Keratinocyte (primary cell): ENCODE measurements at regions not wholly inside any gene's neighbourhood (a gene's known extent, or its start where the extent isn't known, plus 50 kb on each side); places are given as distances from the start of the nearest gene placed in this dataset.

ENCODE experiments used
- DNase-seq: peaks from one replicate; pipeline ENCODE4 v3.0.0-alpha.2; 2011; ENCODE audit warnings: low read depth, missing footprints, low spot score
- FAIRE-seq: peaks from 2 replicates; lab custom pipeline; 2011; peaks lifted over from hg19 to GRCh38; lab: Jason Lieb, UNC
- H2AFZ ChIP-seq: 2 replicates; pipeline ENCODE4 v1.6.0; 2012; ENCODE audit warnings: low read length, control low read depth, inconsistent platforms; ENCODE audit not compliant: control insufficient read depth
- H3K27ac ChIP-seq: 2 replicates; pipeline ENCODE4 v1.5.1; 2011; ENCODE audit warnings: low read length; ENCODE audit not compliant: control insufficient read depth, insufficient read depth
- H3K27me3 ChIP-seq: 3 replicates; pipeline ENCODE4 v1.6.0; 2011; ENCODE audit warnings: low read length; ENCODE audit not compliant: control insufficient read depth, insufficient read depth; ENCODE audit errors: extremely low read depth
- H3K36me3 ChIP-seq, 2 experiments: 2 replicates in 1 of 2; 3 replicates in 1 of 2; pipeline ENCODE4 v1.5.1; 2011; ENCODE audit warnings: low read length in 2 of 2, mild to moderate bottlenecking in 1 of 2; ENCODE audit not compliant: control insufficient read depth in 2 of 2, insufficient read depth in 2 of 2; ENCODE audit errors: extremely low read depth in 1 of 2
- H3K4me1 ChIP-seq: 3 replicates; pipeline ENCODE4 v1.5.1; 2011; ENCODE audit warnings: low read length; ENCODE audit not compliant: control insufficient read depth, insufficient read depth; ENCODE audit errors: extremely low read depth
- H3K4me2 ChIP-seq: 3 replicates; pipeline ENCODE4 v1.6.0; 2011; ENCODE audit warnings: low read depth, low read length; ENCODE audit not compliant: control insufficient read depth, insufficient read depth; ENCODE audit errors: extremely low read depth
- H3K4me3 ChIP-seq, 3 experiments: fragments of 200-600 bp in 1 of 3; sonication (generic) in 1 of 3; 2 replicates in 2 of 3; 3 replicates in 1 of 3; pipeline ENCODE4 v1.5.1; 2011 to 2016; ENCODE audit warnings: low read length in 3 of 3, mild to moderate bottlenecking in 3 of 3, control low read depth in 2 of 3, inconsistent platforms in 1 of 3, low read depth in 1 of 3, mixed read lengths in 1 of 3, mixed run types in 1 of 3, moderate library complexity in 1 of 3; ENCODE audit not compliant: control insufficient read depth in 2 of 3, insufficient read depth in 2 of 3; ENCODE audit errors: extremely low read depth in 1 of 3
- H3K79me2 ChIP-seq: 2 replicates; pipeline ENCODE4 v1.6.0; 2012; ENCODE audit warnings: low read length; ENCODE audit not compliant: control insufficient read depth, insufficient read depth
- H3K9ac ChIP-seq: 3 replicates; pipeline ENCODE4 v1.6.0; 2011; ENCODE audit warnings: low read length; ENCODE audit not compliant: control insufficient read depth, insufficient read depth; ENCODE audit errors: extremely low read depth
- H3K9me1 ChIP-seq: 3 replicates; pipeline ENCODE4 v1.6.0; 2011; ENCODE audit warnings: low read length; ENCODE audit not compliant: control insufficient read depth, insufficient read depth; ENCODE audit errors: extremely low read depth
- H3K9me3 ChIP-seq: 2 replicates; pipeline ENCODE4 v1.5.1; 2012; ENCODE audit warnings: low read depth, low read length; ENCODE audit not compliant: control insufficient read depth
- H4K20me1 ChIP-seq: 3 replicates; pipeline ENCODE4 v1.6.0; 2011; ENCODE audit warnings: low read length; ENCODE audit not compliant: control insufficient read depth, insufficient read depth; ENCODE audit errors: extremely low read depth
- EZH2 ChIP-seq: IDR thresholded peaks from one replicate; pipeline ENCODE4 v1.6.1; 2012; ENCODE audit warnings: inconsistent platforms, mild to moderate bottlenecking, low read length, moderate library complexity
- dilution Hi-C: fragments of 300-500 bp; cut with MboI; formaldehyde crosslinking; loops from one replicate; pipeline ENCODE4 v1.7.0; 2020; ENCODE audit warnings: low sequenced_read_pairs; ENCODE audit not compliant: extremely low pct_ligation_motif_present
- TF ChIP-seq, protein P1 (sequence below), 3 experiments: IDR thresholded peaks in 1 of 3; conservative IDR thresholded peaks in 1 of 3; optimal IDR thresholded peaks in 1 of 3; 2 replicates in 2 of 3; 3 replicates in 1 of 3; pipeline versions ENCODE3 to v1.5.1; 2011; ENCODE audit warnings: low read length in 3 of 3, mild to moderate bottlenecking in 3 of 3, moderate library complexity in 2 of 3, control low read depth in 1 of 3, inconsistent platforms in 1 of 3; ENCODE audit not compliant: insufficient read depth in 2 of 3; ENCODE audit errors: extremely low read depth in 1 of 3

DNA sequence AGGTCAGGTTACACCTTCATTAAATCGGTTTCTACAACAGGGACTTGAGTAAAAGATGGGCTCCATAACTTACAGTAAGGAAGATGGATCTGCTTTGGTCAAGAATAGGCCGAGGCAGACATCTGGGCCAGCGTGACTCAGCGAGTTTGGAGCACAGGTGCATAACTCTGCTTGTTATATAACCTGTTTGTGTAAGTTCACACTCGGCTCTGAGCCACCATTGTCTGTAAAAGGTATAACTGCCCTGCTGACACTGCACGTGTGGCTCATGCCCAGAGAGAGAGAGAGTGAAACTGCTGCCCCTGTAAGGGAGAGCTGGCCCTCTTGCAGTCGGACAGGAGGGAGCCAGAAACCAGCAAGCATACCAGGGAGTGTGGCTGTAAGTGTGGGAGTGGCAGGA lies 737.9 kb upstream of the SLC35B3 start:
- H3K4me2 ChIP-seq, result no peak overlapping the region
- no peak overlapping the region for H3K9ac ChIP-seq
- H3K9me3 ChIP-seq, result no peaks in the 10 kb centered on the region
- TF ChIP-seq, protein P1, sequence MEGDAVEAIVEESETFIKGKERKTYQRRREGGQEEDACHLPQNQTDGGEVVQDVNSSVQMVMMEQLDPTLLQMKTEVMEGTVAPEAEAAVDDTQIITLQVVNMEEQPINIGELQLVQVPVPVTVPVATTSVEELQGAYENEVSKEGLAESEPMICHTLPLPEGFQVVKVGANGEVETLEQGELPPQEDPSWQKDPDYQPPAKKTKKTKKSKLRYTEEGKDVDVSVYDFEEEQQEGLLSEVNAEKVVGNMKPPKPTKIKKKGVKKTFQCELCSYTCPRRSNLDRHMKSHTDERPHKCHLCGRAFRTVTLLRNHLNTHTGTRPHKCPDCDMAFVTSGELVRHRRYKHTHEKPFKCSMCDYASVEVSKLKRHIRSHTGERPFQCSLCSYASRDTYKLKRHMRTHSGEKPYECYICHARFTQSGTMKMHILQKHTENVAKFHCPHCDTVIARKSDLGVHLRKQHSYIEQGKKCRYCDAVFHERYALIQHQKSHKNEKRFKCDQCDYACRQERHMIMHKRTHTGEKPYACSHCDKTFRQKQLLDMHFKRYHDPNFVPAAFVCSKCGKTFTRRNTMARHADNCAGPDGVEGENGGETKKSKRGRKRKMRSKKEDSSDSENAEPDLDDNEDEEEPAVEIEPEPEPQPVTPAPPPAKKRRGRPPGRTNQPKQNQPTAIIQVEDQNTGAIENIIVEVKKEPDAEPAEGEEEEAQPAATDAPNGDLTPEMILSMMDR (optimal IDR thresholded peaks at IDR 0.05 in 1 of 3, IDR thresholded peaks at IDR 0.05 in 1 of 3, conservative IDR thresholded peaks at IDR 0.05 in 1 of 3; ENCODE audit: extremely low read depth in 1 of 3, insufficient read depth in 2 of 3, low read length in 3 of 3), result no peak
- no peak for TF ChIP-seq EZH2
- H3K9me1 ChIP-seq, result no peaks in the 10 kb centered on the region
- peaks cover 3% of the 10 kb centered on the region for H3K27me3 ChIP-seq
- DNase-seq, result no peak
- no peak overlapping the region for H3K4me3 ChIP-seq
- H2AFZ ChIP-seq, result no peak overlapping the region
- no peak overlapping the region for H3K27ac ChIP-seq
- no peaks in the 10 kb centered on the region for H3K79me2 ChIP-seq
- FAIRE-seq, result no peak
- dilution Hi-C loops, result no loop called here
- no peaks in the 10 kb centered on the region for H4K20me1 ChIP-seq
- H3K36me3 ChIP-seq, result no peaks in the 10 kb centered on the region
- no peaks in the 10 kb centered on the region for H3K4me1 ChIP-seq

DNA sequence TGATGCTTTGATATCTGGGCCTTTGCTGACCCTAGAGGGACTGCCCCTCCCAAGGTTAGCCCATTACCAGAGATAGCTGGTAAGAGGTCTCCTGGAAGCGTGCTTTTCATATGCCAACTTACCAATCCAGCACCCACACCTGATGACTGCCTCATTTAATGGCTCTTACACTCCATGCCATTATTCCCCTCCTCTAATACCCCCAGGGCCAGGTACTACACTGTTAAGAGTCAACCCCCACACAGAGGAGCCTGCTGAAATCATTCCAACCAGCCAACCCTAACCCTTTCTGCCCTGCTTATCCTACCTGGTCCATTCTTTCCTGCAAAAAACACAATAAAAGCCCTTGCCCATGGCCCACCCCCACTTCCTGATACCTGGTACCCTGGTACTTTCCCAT lies 736.8 kb upstream of the SLC35B3 start:
- DNase-seq, result no peak
- dilution Hi-C loops, result no loop called here

More for the DNA sequence above, 736.8 kb upstream of the SLC35B3 start:
- H3K9me3 ChIP-seq, result no peaks in the 10 kb centered on the region
- no peaks in the 10 kb centered on the region for H3K4me1 ChIP-seq
- FAIRE-seq, result no peak
- no peaks in the 10 kb centered on the region for H3K79me2 ChIP-seq
- H3K27me3 ChIP-seq, result no peaks in the 10 kb centered on the region
- H3K36me3 ChIP-seq, result no peaks in the 10 kb centered on the region
- TF ChIP-seq, protein P1 (optimal IDR thresholded peaks at IDR 0.05 in 1 of 3, IDR thresholded peaks at IDR 0.05 in 1 of 3, conservative IDR thresholded peaks at IDR 0.05 in 1 of 3; ENCODE audit: extremely low read depth in 1 of 3, insufficient read depth in 2 of 3, low read length in 3 of 3), result no peak
- TF ChIP-seq EZH2, result no peak
- no peak overlapping the region for H2AFZ ChIP-seq
- no peak overlapping the region for H3K4me3 ChIP-seq
- no peak overlapping the region for H3K9ac ChIP-seq
- no peak overlapping the region for H3K4me2 ChIP-seq
- H3K27ac ChIP-seq, result no peak overlapping the region
- no peaks in the 10 kb centered on the region for H4K20me1 ChIP-seq
- no peaks in the 10 kb centered on the region for H3K9me1 ChIP-seq
